HG02571 (cell line): ENCODE measurements at regions not wholly inside any gene's neighbourhood (a gene's known extent, or its start where the extent isn't known, plus 50 kb on each side); places are given as distances from the start of the nearest gene placed in this dataset.

Experiments used
- ATAC-seq: cut with Tn5 transposase; IDR thresholded peaks from one replicate; pipeline ENCODE4 v1.9.1; 2021; ENCODE audit warnings: mild to moderate bottlenecking, moderate library complexity; ENCODE audit not compliant: unreplicated experiment

GRCh38 chr18:67705748-67706147 lies 189.2 kb upstream of the DSEL start:
- no peak for ATAC-seq

- ATAC-seq = no peak
These were observed 179.2 kb upstream of the DSEL start for GRCh38 chr18:67695684-67696083.

DNA sequence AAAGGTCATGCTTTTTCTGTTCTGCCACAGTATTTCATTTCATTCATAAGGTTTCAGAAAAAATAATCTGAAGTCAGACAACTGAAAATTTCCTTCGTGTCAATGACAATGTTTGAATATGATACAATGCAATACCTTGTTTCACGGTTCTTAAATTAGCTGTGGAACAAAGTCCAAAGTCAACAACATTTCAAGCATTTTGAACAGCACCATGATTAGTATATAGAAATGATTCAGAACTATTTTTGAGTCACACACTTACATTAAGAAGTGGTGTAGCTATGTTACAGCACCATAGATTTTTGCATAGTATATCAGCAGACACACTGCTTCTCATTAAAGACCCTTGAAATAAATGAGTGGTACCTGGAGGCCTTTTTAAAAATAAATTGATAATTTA lies 178.3 kb upstream of the DSEL start:
- ATAC-seq = no peak

GRCh38 chr18:67692811-67693210 lies 176.3 kb upstream of the DSEL start:
- no peak for ATAC-seq

DNA sequence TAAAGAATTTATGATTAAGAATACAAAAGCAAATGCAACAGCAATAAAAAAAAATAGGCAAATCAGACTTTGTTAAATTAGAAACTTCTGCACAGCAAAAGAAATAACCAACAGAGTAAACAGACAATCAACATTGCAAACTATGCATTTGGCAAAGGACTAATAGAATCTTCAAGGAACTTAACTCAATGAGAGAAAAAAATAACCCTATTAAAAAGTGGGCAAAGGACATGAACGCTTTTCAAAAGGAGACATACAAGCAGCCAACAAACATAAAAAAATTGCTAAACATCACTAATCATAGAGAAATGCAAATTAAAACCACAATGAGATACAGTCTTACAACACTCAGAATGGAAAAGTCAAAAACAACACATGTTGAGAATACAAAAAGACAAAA lies 166.0 kb upstream of the DSEL start:
- ATAC-seq = no peak

DNA sequence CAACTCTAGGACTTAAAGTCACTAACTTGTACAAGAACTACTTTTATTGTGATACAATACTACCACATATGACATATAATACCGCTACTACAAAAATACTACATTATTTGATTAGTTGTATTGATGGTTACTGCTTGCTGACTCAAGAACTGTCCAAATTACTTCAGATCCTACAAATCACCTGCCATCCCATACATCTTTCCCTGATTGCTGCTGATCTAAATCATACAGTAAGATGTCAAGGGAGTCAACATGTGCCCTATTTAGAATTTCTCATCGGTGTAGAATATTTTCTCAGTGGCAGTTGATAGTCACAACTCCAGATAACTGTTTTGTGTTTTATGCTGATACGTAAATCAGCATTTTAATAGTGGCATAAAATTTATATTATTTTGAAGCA lies 161.0 kb upstream of the DSEL start:
- no peak for ATAC-seq

DNA sequence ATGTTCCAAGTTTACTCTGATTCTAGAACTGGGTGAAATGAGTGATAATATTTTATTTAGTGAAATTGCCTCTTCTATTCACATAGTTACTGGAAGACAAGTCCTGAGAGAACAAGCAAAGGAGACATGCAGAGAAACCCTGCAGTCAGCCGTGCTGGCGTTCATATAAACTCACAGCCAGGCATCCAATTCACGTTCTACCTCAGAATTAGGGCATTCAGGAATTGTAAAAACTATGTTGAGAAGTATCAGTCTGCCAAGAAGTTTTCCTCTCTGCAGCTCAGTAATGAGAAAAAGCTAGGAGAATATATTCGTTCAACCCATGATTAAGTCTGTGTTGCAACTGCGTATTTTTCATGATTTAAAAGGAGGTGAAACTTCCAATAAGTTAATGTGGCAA lies 156.2 kb upstream of the DSEL start:
- ATAC-seq = no peak

DNA sequence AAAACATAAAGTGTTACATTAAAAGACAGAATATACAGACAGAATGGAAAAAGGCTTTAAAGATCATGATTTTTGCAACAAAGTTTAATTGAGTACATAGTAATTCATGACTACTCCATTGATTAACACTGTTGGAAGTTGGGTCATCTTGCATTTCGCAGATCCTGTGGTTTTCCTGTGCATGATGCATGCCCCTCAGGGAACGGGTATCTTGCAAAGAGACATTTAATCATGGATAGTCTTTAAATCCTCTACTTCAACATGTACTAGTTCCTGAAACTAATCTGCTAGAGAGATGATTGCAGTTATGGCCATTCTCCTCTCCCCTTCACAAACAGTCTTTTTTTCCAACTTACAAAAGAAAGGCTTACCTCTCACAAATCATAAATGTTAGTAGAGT lies 155.6 kb upstream of the DSEL start:
- no peak for ATAC-seq

DNA sequence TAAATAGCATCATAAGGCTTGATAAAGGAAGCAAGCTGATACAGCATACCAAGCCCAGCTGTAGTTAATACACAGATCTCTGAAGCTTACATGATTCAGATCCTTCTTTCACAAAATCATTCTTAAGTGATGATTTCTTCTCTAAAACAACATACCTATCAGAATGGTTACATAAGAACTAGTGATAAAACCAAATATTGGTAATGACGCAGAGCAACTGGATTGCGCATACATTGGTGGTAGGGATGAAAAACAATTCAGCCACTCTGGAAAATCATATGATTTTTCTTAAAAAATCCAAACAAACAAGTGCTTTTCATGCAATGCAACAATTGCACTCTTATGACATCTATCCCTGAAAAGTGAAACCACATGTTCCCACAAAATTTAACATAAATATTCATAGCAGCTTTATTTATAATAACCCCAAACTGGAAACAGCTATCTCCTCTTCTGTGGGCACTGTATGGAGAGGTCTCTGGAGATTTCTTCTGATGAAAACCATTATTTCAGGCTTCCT lies 153.6 kb upstream of the DSEL start:
- no peak for ATAC-seq

DNA sequence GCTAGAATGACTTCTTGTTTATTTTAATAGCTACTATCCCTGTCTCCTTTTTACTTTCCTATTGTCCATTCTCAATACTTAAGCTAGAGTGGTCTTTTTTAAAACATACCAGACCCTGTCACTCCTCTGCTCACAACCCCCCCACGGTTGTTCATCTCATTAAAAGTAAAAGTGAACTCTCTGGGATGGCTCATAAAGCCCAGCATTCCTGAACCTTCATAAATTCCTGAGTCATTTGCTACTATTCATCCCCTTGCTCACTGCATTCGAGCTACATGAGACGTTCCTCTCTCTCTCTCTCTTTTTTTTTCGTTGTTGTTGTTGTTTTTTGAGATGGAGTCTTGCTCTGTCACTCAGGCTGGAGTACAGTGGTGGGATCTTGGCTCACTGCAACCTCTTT lies 148.7 kb upstream of the DSEL start:
- ATAC-seq = no peak

DNA sequence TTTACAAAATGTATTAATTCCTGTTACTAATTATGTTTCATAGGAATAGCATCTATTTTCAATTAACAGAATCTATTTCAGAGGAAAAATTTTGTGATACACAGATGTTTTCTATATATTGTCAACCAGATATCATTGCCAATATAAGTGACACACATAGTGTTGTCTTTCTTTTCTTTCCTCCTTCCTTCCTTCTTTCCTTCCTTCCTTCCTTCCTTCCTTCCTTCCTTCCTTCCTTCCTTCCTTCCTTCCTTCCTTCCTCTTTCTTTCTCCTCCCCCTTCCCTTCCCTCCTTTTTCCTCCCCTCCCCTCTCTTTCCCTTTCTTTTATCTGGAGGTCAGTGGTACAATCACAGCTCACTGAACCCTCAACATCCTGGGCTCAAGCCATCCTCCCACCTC lies 146.5 kb upstream of the DSEL start:
- no peak for ATAC-seq

GRCh38 chr18:67661555-67661954 lies 145.0 kb upstream of the DSEL start:
- ATAC-seq = no peak

DNA sequence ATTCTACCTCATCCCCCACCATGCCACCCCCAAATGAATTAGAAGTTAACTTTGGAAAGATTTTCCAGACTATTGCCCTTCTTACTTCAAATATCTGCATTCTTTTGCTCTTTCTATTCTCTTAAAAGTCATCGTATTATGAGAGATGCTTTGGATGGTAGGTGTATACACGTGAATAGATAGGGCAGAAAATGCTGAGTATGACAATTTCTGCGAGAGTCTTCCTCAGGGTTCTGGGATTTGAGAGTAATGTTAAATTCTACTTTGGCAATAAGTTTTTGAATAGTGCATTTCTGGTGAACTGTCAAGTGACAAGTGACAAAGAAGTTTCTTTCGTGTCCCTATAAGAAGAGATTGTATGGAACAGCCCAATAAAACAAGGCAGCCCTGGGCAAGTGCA lies 137.6 kb upstream of the DSEL start:
- no peak for ATAC-seq

- no peak for ATAC-seq
These were observed 135.8 kb upstream of the DSEL start for GRCh38 chr18:67652288-67652687.

GRCh38 chr18:67651438-67651837 lies 134.9 kb upstream of the DSEL start:
- no peak for ATAC-seq

- no peak for ATAC-seq
These were observed 134.3 kb upstream of the DSEL start for GRCh38 chr18:67650686-67651385.

DNA sequence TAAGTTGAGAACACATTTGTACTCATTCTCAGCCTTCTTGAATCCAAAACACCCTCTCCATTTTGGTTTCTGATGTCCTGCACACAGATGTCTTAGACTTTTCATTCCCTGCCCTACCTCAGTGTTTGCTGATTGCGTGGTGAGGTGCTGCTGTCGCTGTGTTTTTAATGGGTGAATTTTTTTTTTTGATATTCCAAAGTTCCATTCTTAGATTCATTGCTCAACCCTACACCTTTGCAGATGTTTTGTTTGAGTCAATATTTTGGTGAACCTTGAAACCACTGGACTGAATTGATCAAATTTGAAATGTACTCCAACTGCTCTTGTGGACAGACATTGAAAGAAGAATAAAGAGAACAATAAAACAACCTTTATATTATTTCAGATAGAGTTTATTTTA lies 130.4 kb upstream of the DSEL start:
- ATAC-seq = no peak

DNA sequence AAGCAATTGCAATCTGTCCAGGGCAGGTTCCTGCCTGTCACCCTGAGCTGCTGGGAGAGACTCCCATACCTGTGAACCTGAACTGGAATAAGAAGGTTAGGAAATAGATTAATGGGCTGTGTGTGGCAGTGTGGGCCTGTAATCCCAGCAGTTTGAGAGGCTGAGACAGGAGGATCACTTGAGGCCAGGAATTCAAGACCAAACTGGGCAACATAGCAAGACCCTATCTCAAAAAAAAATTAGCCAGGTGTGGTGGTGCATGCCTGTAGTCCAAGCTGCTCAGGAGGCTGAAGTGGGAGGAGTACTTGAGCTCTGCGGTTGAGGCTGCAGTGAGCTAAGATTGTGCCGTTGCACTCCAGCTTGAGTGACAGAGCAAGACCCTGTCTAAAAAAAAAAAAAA lies 127.7 kb upstream of the DSEL start:
- ATAC-seq = no peak

DNA sequence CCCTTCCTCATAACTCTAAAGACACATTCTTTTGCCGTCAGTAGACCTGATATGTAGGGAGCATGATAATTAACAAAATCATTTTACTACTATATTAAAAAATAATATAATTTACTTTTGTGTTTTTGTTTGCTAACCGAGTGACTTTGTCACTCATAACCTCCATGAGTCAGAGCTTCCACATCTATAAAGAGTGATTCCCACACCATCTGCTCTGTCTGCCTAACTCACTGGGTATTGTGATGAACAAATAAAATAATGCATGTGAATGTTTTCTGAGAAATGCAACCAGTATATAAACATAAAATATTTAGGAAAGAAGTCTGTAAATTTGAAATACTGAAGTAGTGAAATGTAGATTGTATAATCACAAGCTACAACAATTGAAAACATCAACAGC lies 123.4 kb upstream of the DSEL start:
- no peak for ATAC-seq

- no peak for ATAC-seq
These were observed 120.3 kb upstream of the DSEL start for GRCh38 chr18:67636597-67637385.

DNA sequence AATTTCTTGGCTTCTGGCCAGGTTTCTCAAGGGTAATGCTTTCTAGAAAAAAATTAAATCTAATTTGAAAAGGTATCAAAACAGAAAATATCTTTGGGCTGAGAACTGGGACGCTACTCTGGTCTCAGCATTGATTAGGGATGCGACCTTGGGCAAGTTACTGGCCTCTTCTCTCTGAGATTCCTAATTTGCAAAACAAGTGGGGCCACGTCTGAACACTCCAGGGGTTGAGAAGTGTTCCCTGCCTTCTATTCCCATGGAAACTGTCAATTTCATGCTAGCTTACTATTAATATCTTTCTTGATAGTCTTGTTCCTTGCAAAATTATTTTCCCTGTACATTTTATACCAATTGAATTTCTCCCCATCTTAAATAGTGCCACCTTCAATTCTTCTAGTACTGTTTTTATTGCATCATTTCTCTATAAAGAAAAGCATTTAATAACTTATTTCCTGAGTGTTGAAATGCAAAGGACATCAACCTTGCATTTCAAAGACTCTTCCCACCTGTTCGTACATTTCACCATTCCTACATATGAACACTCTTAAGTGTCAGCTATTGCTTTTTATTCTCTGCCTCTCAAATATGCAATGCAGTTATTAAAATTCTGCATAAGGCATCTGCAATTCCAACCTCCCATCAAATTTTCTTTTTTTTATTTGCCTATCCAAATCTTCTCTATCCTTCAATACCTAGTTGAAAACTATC lies 118.3 kb upstream of the DSEL start:
- no peak for ATAC-seq

GRCh38 chr18:67633939-67634338 lies 117.4 kb upstream of the DSEL start:
- no peak for ATAC-seq
